CD4-positive, alpha-beta T cell treated with Interleukin-21 for 1 hour (primary cell): ENCODE measurements at regions not wholly inside any gene's neighbourhood (a gene's known extent, or its start where the extent isn't known, plus 50 kb on each side); places are given as distances from the start of the nearest gene placed in this dataset.

Experiments used
- DNase-seq: peaks from one replicate; pipeline ENCODE4 v3.0.0-alpha.2; 2020

GRCh38 chr3:72483554-72484104, 364.6 kb downstream of the SHQ1 start:
- no peak for DNase-seq

- DNase-seq: peak; percentile 70
These were observed 365.5 kb downstream of the SHQ1 start for GRCh38 chr3:72482589-72483321.

DNA sequence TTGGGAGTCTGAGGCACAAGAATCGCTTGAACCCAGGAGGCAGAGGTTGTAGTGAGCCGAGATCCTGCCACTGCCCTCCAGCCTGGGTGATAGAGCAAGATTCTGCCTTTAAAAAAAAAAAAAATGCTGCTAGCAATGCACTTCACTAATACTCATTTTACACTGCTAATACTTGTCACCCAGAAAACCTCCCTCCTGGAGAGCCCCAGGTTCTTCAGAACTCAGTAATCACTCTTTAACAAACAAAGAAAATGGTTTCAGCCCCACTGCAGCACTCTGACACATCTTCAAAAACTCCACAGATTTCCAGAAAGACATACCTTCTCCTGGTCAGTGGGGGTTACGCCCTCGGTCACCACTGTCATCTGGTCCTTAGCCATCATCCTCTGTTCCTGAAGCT, 366.7 kb downstream of the SHQ1 start:
- no peak for DNase-seq

GRCh38 chr3:72480366-72480765, 367.9 kb downstream of the SHQ1 start:
- no peak for DNase-seq

- DNase-seq: no peak
These were observed 368.5 kb downstream of the SHQ1 start for GRCh38 chr3:72479651-72480215.

DNA sequence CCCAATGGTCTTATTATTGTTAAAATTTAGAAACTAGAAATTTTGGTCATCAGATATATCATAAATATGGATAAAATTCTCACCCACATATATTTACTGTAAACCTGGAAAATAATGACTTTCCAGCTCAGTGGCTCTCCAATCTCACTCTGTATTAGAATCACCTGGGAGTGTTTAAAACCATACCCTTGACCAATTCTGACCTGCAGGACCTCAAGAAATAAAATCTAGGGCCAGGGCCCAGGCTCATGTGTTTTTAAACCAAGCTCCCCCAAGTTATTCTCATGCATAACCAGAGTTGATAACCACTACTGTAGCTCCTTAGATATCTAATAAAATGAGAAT, 372.1 kb downstream of the SHQ1 start:
- DNase-seq: no peak

GRCh38 chr3:72475258-72476138, 372.7 kb downstream of the SHQ1 start:
- DNase-seq: no peak

GRCh38 chr3:72474775-72475174, 373.5 kb downstream of the SHQ1 start:
- no peak for DNase-seq

DNA sequence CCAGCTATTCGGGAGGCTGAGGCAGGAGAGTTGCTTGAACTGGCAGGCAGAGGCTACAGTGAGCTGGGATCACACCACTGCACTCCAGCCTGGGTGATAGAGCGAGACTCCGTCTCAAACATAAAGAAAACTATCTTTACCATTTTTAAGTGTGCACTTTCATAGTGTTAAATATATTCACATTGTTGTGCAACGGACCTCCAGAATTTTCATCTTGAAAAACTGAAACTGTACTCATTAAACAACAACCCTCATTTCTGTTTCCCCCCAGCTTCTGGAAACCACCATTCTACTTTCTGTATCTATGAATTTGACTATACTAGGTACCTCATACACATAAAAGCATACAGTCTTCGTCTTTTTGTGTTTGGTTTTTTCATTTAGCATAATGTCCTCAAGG, 375.1 kb downstream of the SHQ1 start:
- DNase-seq: no peak

GRCh38 chr3:72470904-72471417, 377.3 kb downstream of the SHQ1 start:
- DNase-seq: no peak

DNA sequence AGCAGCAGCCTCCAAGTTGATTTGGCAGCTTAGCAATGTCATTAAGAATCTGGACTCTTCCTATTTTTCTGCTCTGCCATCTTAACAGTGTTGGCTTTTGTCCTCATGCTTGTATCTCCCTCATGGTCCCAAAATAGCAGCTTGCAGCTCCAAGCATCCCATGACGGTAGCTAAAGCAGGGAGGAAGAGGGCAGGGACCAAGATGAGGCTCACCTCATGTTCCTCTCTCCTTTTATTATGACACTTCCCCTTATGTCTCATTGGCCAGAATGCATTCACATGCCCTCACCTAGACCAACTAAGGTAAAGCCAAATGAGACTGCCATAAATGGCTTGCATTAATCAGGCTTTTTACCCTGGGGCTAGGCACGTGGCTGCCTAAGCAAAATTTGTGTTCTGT, 382.4 kb downstream of the SHQ1 start:
- no peak for DNase-seq

- DNase-seq: no peak
These were observed 385.2 kb downstream of the SHQ1 start for GRCh38 chr3:72463083-72463482.

GRCh38 chr3:72462595-72463011, 385.6 kb downstream of the SHQ1 start:
- no peak for DNase-seq

DNA sequence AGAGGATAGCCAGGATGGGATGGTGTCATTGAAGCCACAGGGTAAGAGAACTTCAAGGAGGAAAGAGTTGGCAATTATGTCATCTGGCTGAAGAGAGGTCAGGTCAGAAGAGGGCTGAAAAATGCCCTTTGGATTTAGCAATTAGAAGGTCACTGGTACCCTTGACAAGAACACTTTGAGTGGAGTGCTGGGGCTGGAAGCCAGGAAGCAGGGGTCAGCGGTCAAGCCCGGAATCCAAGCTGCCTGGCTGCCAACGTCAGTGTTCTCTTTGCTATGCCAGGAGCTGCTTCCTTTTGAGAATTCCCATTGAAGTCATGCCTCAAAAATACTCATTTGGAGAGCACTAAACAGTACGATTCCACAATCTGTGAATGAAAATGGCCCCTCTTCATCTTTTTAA, 386.5 kb downstream of the SHQ1 start:
- DNase-seq: no peak

DNA sequence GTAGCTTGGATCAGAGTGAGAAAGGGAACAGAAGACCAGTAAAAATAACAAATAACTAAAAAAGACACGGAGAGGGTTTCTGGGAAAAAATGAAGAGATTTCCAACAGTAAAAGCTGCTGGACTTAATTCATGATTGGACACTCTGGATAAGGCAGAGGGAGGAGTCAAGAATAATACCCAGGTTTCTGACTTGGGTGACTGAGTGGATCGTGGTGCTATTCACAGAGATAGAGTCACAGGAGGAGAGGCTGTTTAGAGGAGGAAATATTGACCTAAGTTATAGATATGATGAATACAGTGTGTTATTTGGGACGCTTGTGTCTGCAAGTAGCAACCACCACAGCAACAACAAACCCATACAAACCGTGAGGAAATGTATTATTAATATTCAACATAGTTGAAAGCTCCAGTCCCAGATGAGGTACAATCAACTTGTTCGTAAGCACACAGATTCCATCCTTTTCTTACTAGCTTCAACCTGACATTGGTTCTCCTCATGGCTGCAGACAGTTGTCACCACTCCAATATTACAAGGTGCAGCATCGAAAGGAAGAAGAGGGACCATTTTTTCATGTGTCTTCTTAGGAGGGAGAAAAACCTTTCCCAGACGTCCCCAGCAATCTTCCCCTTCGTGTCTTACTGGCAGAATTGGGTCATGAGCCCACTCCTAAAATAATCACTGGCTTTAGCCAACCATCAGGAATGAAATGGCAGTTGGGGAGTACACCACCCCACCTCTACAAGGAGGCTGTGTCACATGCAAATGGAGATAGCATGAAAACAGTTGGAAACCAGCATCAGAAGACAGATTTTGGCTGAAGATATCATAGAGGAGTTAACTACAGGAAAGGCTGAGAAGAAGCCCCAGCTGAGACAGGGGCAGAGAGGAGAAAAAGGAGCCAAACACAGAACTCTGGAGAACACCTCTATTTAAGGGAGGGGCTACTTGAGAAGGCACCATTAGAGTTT, 387.8 kb downstream of the SHQ1 start:
- DNase-seq: no peak

DNA sequence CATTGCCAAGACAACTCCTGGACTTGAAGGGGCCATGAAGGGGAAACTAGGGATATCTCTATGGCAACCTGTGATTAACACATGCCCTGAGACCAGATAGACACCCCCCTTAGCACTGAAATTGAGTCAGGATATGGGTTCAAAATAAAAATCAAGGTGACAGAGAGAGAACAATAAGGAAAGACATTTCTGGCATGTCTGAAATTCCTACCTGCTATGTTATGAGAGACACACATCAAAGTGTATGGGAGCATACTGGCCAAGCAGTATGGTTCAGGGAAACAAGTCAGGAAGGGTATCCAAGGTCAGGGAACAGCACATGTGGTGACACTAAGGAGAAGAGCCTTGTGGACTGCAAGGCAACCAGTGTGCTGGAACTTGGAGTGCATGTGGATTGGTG, 388.7 kb downstream of the SHQ1 start:
- DNase-seq: no peak

GRCh38 chr3:72458375-72458774, 389.9 kb downstream of the SHQ1 start:
- DNase-seq: no peak

- DNase-seq: no peak
These were observed 393.8 kb downstream of the SHQ1 start for GRCh38 chr3:72454441-72454840.

GRCh38 chr3:72453706-72454105, 394.5 kb downstream of the SHQ1 start:
- DNase-seq: no peak

DNA sequence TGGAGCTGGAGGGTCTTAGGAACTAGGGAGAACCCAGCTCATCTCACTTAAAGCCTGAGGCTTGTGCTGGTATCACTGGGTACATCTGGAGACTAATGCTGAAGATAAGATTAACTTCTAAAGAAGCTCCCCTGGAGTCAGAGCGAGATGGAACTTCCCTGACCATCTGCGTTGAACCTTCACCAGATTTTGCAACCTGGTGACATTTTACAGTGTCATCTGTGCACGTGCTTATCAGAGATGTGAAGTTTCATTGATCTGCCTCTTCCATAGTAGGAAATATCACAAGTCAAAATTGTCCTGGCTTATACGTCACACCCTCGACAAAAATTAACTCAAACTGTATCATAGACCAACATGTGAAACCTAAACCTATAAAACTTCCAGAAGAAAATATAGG, 395.5 kb downstream of the SHQ1 start:
- DNase-seq: no peak

GRCh38 chr3:72451841-72452240, 396.4 kb downstream of the SHQ1 start:
- DNase-seq: no peak

- DNase-seq: no peak
These were observed 398.7 kb downstream of the SHQ1 start for GRCh38 chr3:72449551-72449950.
